Activated naive CD4-positive, alpha-beta T cell treated with anti-CD3 and anti-CD28 coated beads for 36 hours (primary cell): ENCODE measurements at regions not wholly inside any gene's neighbourhood (a gene's known extent, or its start where the extent isn't known, plus 50 kb on each side); places are given as distances from the start of the nearest gene placed in this dataset.
"Not testable (repeated sequence)": the region's sequence is repeated elsewhere in the genome, so short reads cannot be mapped to it uniquely, and the experiment has no call there.

Experiments used
- CTCF ChIA-PET: fragments of 350-600 bp; sonication (Branson Sonifier 250); formaldehyde crosslinking; loops from one replicate; lab custom pipeline; 2021; ENCODE audit warnings: antibody characterized with exemption; lab: Charles Lee
- DNase-seq: peaks from one replicate; pipeline ENCODE4 v3.0.0-alpha.2; 2020
- H3K27ac Mint-ChIP-seq: one replicate; pipeline ENCODE4 v1.8.0; 2021; ENCODE audit warnings: mild to moderate bottlenecking, mixed read lengths
- H3K27me3 Mint-ChIP-seq: one replicate; pipeline ENCODE4 v1.8.0; 2021; ENCODE audit warnings: low read depth, mixed read lengths
- H3K36me3 Mint-ChIP-seq: one replicate; pipeline ENCODE4 v1.8.0; 2021; ENCODE audit warnings: low read depth, mixed read lengths
- H3K4me1 Mint-ChIP-seq: one replicate; pipeline ENCODE4 v1.8.0; 2021; ENCODE audit warnings: low read depth, mixed read lengths
- H3K4me3 Mint-ChIP-seq: one replicate; pipeline ENCODE4 v1.8.0; 2021; ENCODE audit warnings: mild to moderate bottlenecking, moderate library complexity, mixed read lengths
- H3K9me3 Mint-ChIP-seq: one replicate; pipeline ENCODE4 v1.8.0; 2021; ENCODE audit warnings: mixed read lengths
- intact Hi-C: fragments of 100-400 bp; cut with micrococcal nuclease; formaldehyde crosslinking; loops from one replicate; pipeline ENCODE4 v1.15.1; 2023

- H3K4me1 Mint-ChIP-seq, H3K4me3 Mint-ChIP-seq, H3K27me3 Mint-ChIP-seq, CTCF ChIA-PET, H3K36me3 Mint-ChIP-seq, DNase-seq, H3K9me3 Mint-ChIP-seq, intact Hi-C loops, H3K27ac Mint-ChIP-seq: not testable (repeated sequence)
Observed at GRCh38 chr9:29432656-29433055, 1859.4 kb upstream of the C9orf72 start.

- DNase-seq = no peak
- no peaks in the 10 kb centered on the region for H3K27me3 Mint-ChIP-seq
- intact Hi-C loops = no loop called here
- H3K36me3 Mint-ChIP-seq = no peaks in the 10 kb centered on the region
- no peak overlapping the region for H3K27ac Mint-ChIP-seq
- CTCF ChIA-PET = interaction anchor here (0.5 kb wide), 1 partner anchor 661 kb away, joined by 3 read pairs; no protein-coding TSS in a partner anchor
- H3K9me3 Mint-ChIP-seq = peaks cover 2% of the 10 kb centered on the region
- H3K4me3 Mint-ChIP-seq = no peak overlapping the region
- H3K4me1 Mint-ChIP-seq = no peaks in the 10 kb centered on the region
Observed at GRCh38 chr9:29435368-29435767, 1862.1 kb upstream of the C9orf72 start.

GRCh38 chr9:29437526-29437925 lies 1864.2 kb upstream of the C9orf72 start:
- Mint-ChIP-seq H3K4me1 (no peaks in the 10 kb centered on the region), H3K27ac (no peak overlapping the region), H3K27me3 (no peaks in the 10 kb centered on the region), H3K36me3 (no peaks in the 10 kb centered on the region), H3K4me3 (no peak overlapping the region), H3K9me3 (peaks cover 2% of the 10 kb centered on the region)
- intact Hi-C loops = no loop called here
- CTCF ChIA-PET = interaction anchor here (0.6 kb wide), 1 partner anchor 440 kb away, joined by 6 read pairs; no protein-coding TSS in a partner anchor
- no peak for DNase-seq

- H3K36me3 Mint-ChIP-seq = no peaks in the 10 kb centered on the region
- intact Hi-C loops = no loop called here
- no peaks in the 10 kb centered on the region for H3K4me1 Mint-ChIP-seq
- peaks cover 2% of the 10 kb centered on the region for H3K9me3 Mint-ChIP-seq
- H3K27me3 Mint-ChIP-seq = no peaks in the 10 kb centered on the region
- no peak overlapping the region for H3K27ac Mint-ChIP-seq
- DNase-seq = no peak
- CTCF ChIA-PET = no interaction called here
- no peak overlapping the region for H3K4me3 Mint-ChIP-seq
Observed at GRCh38 chr9:29439961-29440360, 1866.7 kb upstream of the C9orf72 start.

- intact Hi-C loops = no loop called here
- no peak for DNase-seq
- Mint-ChIP-seq H3K27me3 (no peaks in the 10 kb centered on the region), H3K27ac (no peak overlapping the region), H3K4me1 (no peaks in the 10 kb centered on the region), H3K36me3 (no peaks in the 10 kb centered on the region), H3K4me3 (no peak overlapping the region), H3K9me3 (peaks cover 2% of the 10 kb centered on the region)
- CTCF ChIA-PET = interaction anchor here (0.6 kb wide), 1 partner anchor 1129 kb away, joined by 3 read pairs; no protein-coding TSS in a partner anchor
Observed at GRCh38 chr9:29440449-29440848, 1867.2 kb upstream of the C9orf72 start.

GRCh38 chr9:29445751-29446150 lies 1872.5 kb upstream of the C9orf72 start:
- Mint-ChIP-seq H3K4me1 (no peaks in the 10 kb centered on the region), H3K36me3 (no peaks in the 10 kb centered on the region), H3K4me3 (no peak overlapping the region), H3K27ac (no peak overlapping the region), H3K9me3 (peaks cover 1% of the 10 kb centered on the region), H3K27me3 (no peaks in the 10 kb centered on the region)
- intact Hi-C loops = no loop called here
- no peak for DNase-seq
- CTCF ChIA-PET = no interaction called here

- intact Hi-C loops = no loop called here
- CTCF ChIA-PET = no interaction called here
- DNase-seq = no peak
- Mint-ChIP-seq H3K4me3 (no peak overlapping the region), H3K4me1 (no peaks in the 10 kb centered on the region), H3K36me3 (no peaks in the 10 kb centered on the region), H3K9me3 (peaks cover 6% of the 10 kb centered on the region), H3K27ac (no peak overlapping the region), H3K27me3 (no peaks in the 10 kb centered on the region)
Observed at GRCh38 chr9:29449306-29449705, 1876.0 kb upstream of the C9orf72 start.

- H3K4me1 Mint-ChIP-seq, H3K4me3 Mint-ChIP-seq, DNase-seq, H3K27ac Mint-ChIP-seq, CTCF ChIA-PET, H3K27me3 Mint-ChIP-seq, H3K36me3 Mint-ChIP-seq, H3K9me3 Mint-ChIP-seq, intact Hi-C loops: not testable (repeated sequence)
Observed at GRCh38 chr9:29450343-29450875, 1877.1 kb upstream of the C9orf72 start.

- no peaks in the 10 kb centered on the region for H3K27me3 Mint-ChIP-seq
- no peak for DNase-seq
- no peaks in the 10 kb centered on the region for H3K36me3 Mint-ChIP-seq
- intact Hi-C loops = no loop called here
- H3K4me1 Mint-ChIP-seq = no peaks in the 10 kb centered on the region
- CTCF ChIA-PET = no interaction called here
- H3K9me3 Mint-ChIP-seq = peaks cover 20% of the 10 kb centered on the region
- no peak overlapping the region for H3K27ac Mint-ChIP-seq
- no peak overlapping the region for H3K4me3 Mint-ChIP-seq
Observed at GRCh38 chr9:29456940-29457339, 1883.7 kb upstream of the C9orf72 start.

- CTCF ChIA-PET = no interaction called here
- no peak for DNase-seq
- intact Hi-C loops = no loop called here
- Mint-ChIP-seq H3K27me3 (no peaks in the 10 kb centered on the region), H3K36me3 (no peaks in the 10 kb centered on the region), H3K4me3 (no peak overlapping the region), H3K4me1 (no peaks in the 10 kb centered on the region), H3K27ac (no peak overlapping the region), H3K9me3 (peaks cover 1% of the 10 kb centered on the region)
Observed at GRCh38 chr9:29475471-29475870, 1902.2 kb upstream of the C9orf72 start.

GRCh38 chr9:29511680-29512079 lies 1938.4 kb upstream of the C9orf72 start:
- Mint-ChIP-seq H3K27me3 (no peaks in the 10 kb centered on the region), H3K4me3 (no peak overlapping the region), H3K9me3 (peaks cover 4% of the 10 kb centered on the region), H3K4me1 (no peaks in the 10 kb centered on the region), H3K27ac (no peak overlapping the region), H3K36me3 (no peaks in the 10 kb centered on the region)
- intact Hi-C loops = no loop called here
- CTCF ChIA-PET = no interaction called here
- DNase-seq = no peak

- Mint-ChIP-seq H3K36me3 (no peaks in the 10 kb centered on the region), H3K4me3 (no peak overlapping the region), H3K4me1 (no peaks in the 10 kb centered on the region), H3K9me3 (peaks cover 2% of the 10 kb centered on the region), H3K27me3 (no peaks in the 10 kb centered on the region), H3K27ac (no peak overlapping the region)
- CTCF ChIA-PET = no interaction called here
- intact Hi-C loops = no loop called here
- DNase-seq = no peak
Observed at GRCh38 chr9:29514336-29514735, 1941.1 kb upstream of the C9orf72 start.

- intact Hi-C loops = no loop called here
- CTCF ChIA-PET = no interaction called here
- Mint-ChIP-seq H3K36me3 (no peaks in the 10 kb centered on the region), H3K27me3 (no peaks in the 10 kb centered on the region), H3K9me3 (peaks cover 2% of the 10 kb centered on the region), H3K27ac (no peak overlapping the region), H3K4me1 (no peaks in the 10 kb centered on the region), H3K4me3 (no peak overlapping the region)
- no peak for DNase-seq
Observed at GRCh38 chr9:29514862-29515261, 1941.6 kb upstream of the C9orf72 start.
